ENCODE measurements at regions not wholly inside any gene's neighbourhood (a gene's known extent, or its start where the extent isn't known, plus 50 kb on each side); places are given as distances from the start of the nearest gene placed in this dataset.

DNA sequence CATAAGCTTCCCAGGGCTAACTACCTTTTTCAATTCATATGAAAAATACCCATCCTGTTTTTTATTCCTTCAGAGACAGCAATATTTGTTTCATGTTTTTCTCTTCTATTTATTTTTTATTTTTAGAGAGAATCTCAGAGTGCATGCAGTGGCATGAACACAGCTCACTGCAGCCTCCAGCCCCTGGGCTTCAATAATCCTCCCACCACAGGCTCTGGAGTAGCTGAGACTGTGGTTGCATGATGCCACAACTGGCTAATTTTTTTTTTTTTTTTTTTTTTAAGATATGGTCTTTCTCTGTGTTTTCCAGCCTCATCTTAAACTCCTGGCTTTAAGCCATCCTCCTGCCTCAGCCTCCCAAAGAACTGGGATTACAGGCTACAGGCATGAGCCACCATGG lies 296.7 kb upstream of the AKR1E2 start:
- TF ChIP-seq, protein P1, sequence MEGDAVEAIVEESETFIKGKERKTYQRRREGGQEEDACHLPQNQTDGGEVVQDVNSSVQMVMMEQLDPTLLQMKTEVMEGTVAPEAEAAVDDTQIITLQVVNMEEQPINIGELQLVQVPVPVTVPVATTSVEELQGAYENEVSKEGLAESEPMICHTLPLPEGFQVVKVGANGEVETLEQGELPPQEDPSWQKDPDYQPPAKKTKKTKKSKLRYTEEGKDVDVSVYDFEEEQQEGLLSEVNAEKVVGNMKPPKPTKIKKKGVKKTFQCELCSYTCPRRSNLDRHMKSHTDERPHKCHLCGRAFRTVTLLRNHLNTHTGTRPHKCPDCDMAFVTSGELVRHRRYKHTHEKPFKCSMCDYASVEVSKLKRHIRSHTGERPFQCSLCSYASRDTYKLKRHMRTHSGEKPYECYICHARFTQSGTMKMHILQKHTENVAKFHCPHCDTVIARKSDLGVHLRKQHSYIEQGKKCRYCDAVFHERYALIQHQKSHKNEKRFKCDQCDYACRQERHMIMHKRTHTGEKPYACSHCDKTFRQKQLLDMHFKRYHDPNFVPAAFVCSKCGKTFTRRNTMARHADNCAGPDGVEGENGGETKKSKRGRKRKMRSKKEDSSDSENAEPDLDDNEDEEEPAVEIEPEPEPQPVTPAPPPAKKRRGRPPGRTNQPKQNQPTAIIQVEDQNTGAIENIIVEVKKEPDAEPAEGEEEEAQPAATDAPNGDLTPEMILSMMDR (IDR thresholded peaks at IDR 0.05): no peak
- TF ChIP-seq POLR2AphosphoS5 (IDR thresholded peaks at IDR 0.05; ENCODE audit: low read depth, low read length) (no peak), SIN3A (IDR thresholded peaks at IDR 0.05; ENCODE audit: borderline replicate concordance, insufficient read depth, low read depth, low read length) (no peak), TCF7L2 (IDR thresholded peaks at IDR 0.05; ENCODE audit: low read depth, low read length) (no peak)
- TF ChIP-seq, protein P2, sequence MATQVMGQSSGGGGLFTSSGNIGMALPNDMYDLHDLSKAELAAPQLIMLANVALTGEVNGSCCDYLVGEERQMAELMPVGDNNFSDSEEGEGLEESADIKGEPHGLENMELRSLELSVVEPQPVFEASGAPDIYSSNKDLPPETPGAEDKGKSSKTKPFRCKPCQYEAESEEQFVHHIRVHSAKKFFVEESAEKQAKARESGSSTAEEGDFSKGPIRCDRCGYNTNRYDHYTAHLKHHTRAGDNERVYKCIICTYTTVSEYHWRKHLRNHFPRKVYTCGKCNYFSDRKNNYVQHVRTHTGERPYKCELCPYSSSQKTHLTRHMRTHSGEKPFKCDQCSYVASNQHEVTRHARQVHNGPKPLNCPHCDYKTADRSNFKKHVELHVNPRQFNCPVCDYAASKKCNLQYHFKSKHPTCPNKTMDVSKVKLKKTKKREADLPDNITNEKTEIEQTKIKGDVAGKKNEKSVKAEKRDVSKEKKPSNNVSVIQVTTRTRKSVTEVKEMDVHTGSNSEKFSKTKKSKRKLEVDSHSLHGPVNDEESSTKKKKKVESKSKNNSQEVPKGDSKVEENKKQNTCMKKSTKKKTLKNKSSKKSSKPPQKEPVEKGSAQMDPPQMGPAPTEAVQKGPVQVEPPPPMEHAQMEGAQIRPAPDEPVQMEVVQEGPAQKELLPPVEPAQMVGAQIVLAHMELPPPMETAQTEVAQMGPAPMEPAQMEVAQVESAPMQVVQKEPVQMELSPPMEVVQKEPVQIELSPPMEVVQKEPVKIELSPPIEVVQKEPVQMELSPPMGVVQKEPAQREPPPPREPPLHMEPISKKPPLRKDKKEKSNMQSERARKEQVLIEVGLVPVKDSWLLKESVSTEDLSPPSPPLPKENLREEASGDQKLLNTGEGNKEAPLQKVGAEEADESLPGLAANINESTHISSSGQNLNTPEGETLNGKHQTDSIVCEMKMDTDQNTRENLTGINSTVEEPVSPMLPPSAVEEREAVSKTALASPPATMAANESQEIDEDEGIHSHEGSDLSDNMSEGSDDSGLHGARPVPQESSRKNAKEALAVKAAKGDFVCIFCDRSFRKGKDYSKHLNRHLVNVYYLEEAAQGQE (IDR thresholded peaks at IDR 0.05; ENCODE audit: insufficient read depth in 1 of 2, low read depth in 2 of 2, low read length in 1 of 2): no peak

All from Panc1 (cell line).